A549 (cell line): ENCODE measurements at regions not wholly inside any gene's neighbourhood (a gene's known extent, or its start where the extent isn't known, plus 50 kb on each side); places are given as distances from the start of the nearest gene placed in this dataset.

Experiments used
- BCL3 ChIP-seq: fragments of >200 bp; sonication (Bioruptor Twin); formaldehyde crosslinking; IDR thresholded peaks from 3 replicates; pipeline ENCODE4 v1.6.1; 2016
- CTCF ChIP-seq: fragments of >200 bp; sonication (Bioruptor Twin); formaldehyde crosslinking; IDR thresholded peaks from 3 replicates; pipeline ENCODE4 v1.5.1; 2016
- KDM1A ChIP-seq: fragments of 200-600 bp; sonication (generic); IDR thresholded peaks from 2 replicates; pipeline ENCODE4 v1.6.1; 2016; ENCODE audit warnings: low read depth, mild to moderate bottlenecking
- POLR2A ChIP-seq: IDR thresholded peaks from 2 replicates; pipeline ENCODE4 v1.6.1; 2012; ENCODE audit warnings: mild to moderate bottlenecking, low read length
- RAD21 ChIP-seq, 2 experiments: fragments of >200 bp in 1 of 2; sonication (Bioruptor Twin) in 1 of 2; formaldehyde crosslinking in 1 of 2; IDR thresholded peaks in 1 of 2; conservative IDR thresholded peaks in 1 of 2; 2 replicates in 1 of 2; 3 replicates in 1 of 2; pipeline ENCODE4 v1.6.1; 2012 to 2018; ENCODE audit warnings: inconsistent platforms in 1 of 2
- RCOR1 ChIP-seq: fragments of 150-350 bp; IDR thresholded peaks from 2 replicates; pipeline ENCODE4 v1.6.1; 2014; ENCODE audit warnings: antibody characterized with exemption, low read length, low read depth
- TF ChIP-seq, protein P1 (sequence below): fragments of 450-650 bp; IDR thresholded peaks from 2 replicates; pipeline ENCODE4 v1.6.1; 2014; ENCODE audit warnings: antibody characterized with exemption

GRCh38 chr14:71396050-71396677 lies 488.9 kb downstream of the PCNX1 start:
- TF ChIP-seq, protein P1, sequence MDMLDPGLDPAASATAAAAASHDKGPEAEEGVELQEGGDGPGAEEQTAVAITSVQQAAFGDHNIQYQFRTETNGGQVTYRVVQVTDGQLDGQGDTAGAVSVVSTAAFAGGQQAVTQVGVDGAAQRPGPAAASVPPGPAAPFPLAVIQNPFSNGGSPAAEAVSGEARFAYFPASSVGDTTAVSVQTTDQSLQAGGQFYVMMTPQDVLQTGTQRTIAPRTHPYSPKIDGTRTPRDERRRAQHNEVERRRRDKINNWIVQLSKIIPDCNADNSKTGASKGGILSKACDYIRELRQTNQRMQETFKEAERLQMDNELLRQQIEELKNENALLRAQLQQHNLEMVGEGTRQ = no peak
- TF ChIP-seq KDM1A (no peak), CTCF (no peak), POLR2A (no peak), BCL3 (no peak), RCOR1 (no peak), RAD21 (conservative IDR thresholded peaks at IDR 0.05 in 1 of 2, IDR thresholded peaks at IDR 0.05 in 1 of 2) (no peak)
